GM12873 (cell line): ENCODE measurements at regions not wholly inside any gene's neighbourhood (a gene's known extent, or its start where the extent isn't known, plus 50 kb on each side); places are given as distances from the start of the nearest gene placed in this dataset.

ENCODE experiments used
- CTCF ChIP-seq: IDR thresholded peaks from 2 replicates; pipeline ENCODE4 v1.5.1; 2012; ENCODE audit warnings: low read depth, mild to moderate bottlenecking, moderate library complexity, low read length, control low read depth; ENCODE audit not compliant: insufficient read depth; ENCODE audit errors: missing control alignments

GRCh38 chr6:155994086-155994485 lies 538.4 kb upstream of the NOX3 start:
- TF ChIP-seq CTCF, result no peak

- TF ChIP-seq CTCF, result no peak
Observed at GRCh38 chr6:155993240-155993639, 537.6 kb upstream of the NOX3 start.

GRCh38 chr6:155985660-155986138 lies 530.1 kb upstream of the NOX3 start:
- TF ChIP-seq CTCF, result no peak

GRCh38 chr6:155980768-155981079 lies 525.1 kb upstream of the NOX3 start:
- no peak for TF ChIP-seq CTCF

- TF ChIP-seq CTCF, result no peak
Observed at GRCh38 chr6:155980014-155980767, 524.6 kb upstream of the NOX3 start.

- TF ChIP-seq CTCF, result no peak
Observed at GRCh38 chr6:155975506-155975905, 519.9 kb upstream of the NOX3 start.

GRCh38 chr6:155974811-155975323 lies 519.2 kb upstream of the NOX3 start:
- TF ChIP-seq CTCF, result no peak
